Esophagus muscularis mucosa (tissue), 4 donors: ENCODE measurements at regions not wholly inside any gene's neighbourhood (a gene's known extent, or its start where the extent isn't known, plus 50 kb on each side); places are given as distances from the start of the nearest gene placed in this dataset.
A peak's percentile ranks its signal among the peaks of the same experiment; 100 is the strongest.

Source experiments
- DNase-seq: peaks from one replicate; pipeline ENCODE4 v3.0.0-alpha.2; 2017; ENCODE audit errors: extremely low spot score
- H3K27ac ChIP-seq, 4 donors: fragments of 200-600 bp; sonication (generic); replicated peaks in 1 of 4; 1 replicate in 3 of 4; 2 replicates in 1 of 4; pipeline ENCODE4 v1.5.1; 2016 to 2019; ENCODE audit warnings: mild to moderate bottlenecking in 1 of 4
- H3K27me3 ChIP-seq, 4 donors: fragments of 200-600 bp; sonication (generic); one replicate each; pipeline versions ENCODE4 v1.5.1 to v1.6.0; 2016 to 2019
- H3K36me3 ChIP-seq, 4 donors: fragments of 200-600 bp; sonication (generic); one replicate each; pipeline ENCODE4 v1.5.1; 2016 to 2019
- H3K4me1 ChIP-seq, 4 donors: fragments of 200-600 bp; sonication (generic); one replicate each; pipeline ENCODE4 v1.5.1; 2016 to 2019
- H3K4me3 ChIP-seq, 4 donors: fragments of 200-600 bp; sonication (generic); 1 replicate in 2 of 4; 2 replicates in 2 of 4; pipeline ENCODE4 v1.5.1; 2016 to 2019; ENCODE audit warnings: mild to moderate bottlenecking in 4 of 4, moderate library complexity in 1 of 4
- H3K9me3 ChIP-seq, 4 donors: fragments of 200-600 bp; sonication (generic); 1 replicate in 3 of 4; 2 replicates in 1 of 4; pipeline ENCODE4 v1.5.1; 2016 to 2019
- CTCF ChIP-seq, 3 experiments: fragments of 200-600 bp in 2 of 3; fragments of 450-650 bp in 1 of 3; sonication (generic) in 2 of 3; IDR thresholded peaks; one replicate each; pipeline ENCODE4 v1.5.1; 2017 to 2019; ENCODE audit warnings: antibody characterized with exemption in 3 of 3, mild to moderate bottlenecking in 2 of 3, moderate library complexity in 1 of 3
- EP300 ChIP-seq: sonication (generic); formaldehyde crosslinking; IDR thresholded peaks from one replicate; pipeline ENCODE4 v1.6.1; 2017; ENCODE audit warnings: antibody characterized with exemption
- POLR2A ChIP-seq: fragments of 450-650 bp; IDR thresholded peaks from one replicate; pipeline ENCODE4 v1.6.1; 2017; ENCODE audit warnings: antibody characterized with exemption, moderate library complexity, mild to moderate bottlenecking, low read depth
- POLR2AphosphoS5 ChIP-seq, 2 donors: sonication (generic); formaldehyde crosslinking; IDR thresholded peaks; one replicate each; pipeline ENCODE4 v1.6.1; 2017; ENCODE audit warnings: antibody characterized with exemption in 2 of 2
- WGBS: methylation state at CpG from one replicate; pipeline ENCODE4 v1.1.5; 2018; 5-methylcytosine and 5-hydroxymethylcytosine counted together
- intact Hi-C: fragments of 100-400 bp; cut with DNase I; formaldehyde crosslinking; loops from one replicate; pipeline ENCODE4 v1.15.1; 2023

GRCh38 chr7:17140406-17140805 lies 158.0 kb upstream of the AHR start:
- intact Hi-C loops: no loop called here
- TF ChIP-seq EP300: no peak
- TF ChIP-seq POLR2AphosphoS5 (IDR thresholded peaks at IDR 0.05): no peak
- TF ChIP-seq POLR2A: no peak
- no peak for TF ChIP-seq CTCF (IDR thresholded peaks at IDR 0.05)

DNA sequence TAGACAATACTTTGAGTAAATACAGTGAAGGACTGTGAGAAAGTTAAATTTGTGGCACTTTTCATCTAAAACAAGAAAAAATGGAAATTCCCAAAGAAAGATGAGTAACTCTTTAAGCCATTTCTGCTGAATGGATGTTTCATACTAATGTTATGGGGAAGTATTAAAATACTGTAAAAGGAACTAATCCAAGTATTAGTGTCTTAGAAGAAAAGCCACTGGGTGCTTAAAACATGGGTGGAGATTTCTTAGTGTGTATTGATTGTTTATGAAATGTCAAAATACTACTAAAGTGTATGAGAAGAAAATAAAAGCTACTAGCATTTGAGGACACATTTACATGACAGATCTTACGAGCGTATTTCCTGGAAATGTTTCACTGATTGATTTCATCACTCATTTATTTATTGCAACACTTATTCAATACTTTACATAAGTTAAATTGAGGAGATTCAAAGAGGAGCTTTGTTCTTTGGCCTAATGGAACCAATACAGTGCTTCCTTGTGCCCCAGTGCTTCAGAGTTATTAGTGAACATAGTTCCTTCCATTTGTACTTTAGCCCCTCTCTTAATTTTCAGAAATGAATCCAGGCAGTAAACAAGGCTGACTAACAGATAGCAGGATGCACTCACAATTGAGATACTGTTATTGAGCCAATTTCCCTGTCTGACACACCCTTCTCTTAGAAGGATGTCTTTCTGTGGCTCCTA lies 155.5 kb upstream of the AHR start:
- H3K27ac ChIP-seq: peak overlapping the region in 2 of 4 donors; percentile 12 to 28
- peaks cover 0 to 28% (median 21%) of the 10 kb centered on the region in 4 donors for H3K4me1 ChIP-seq
- no peaks in the 10 kb centered on the region for H3K36me3 ChIP-seq
- intact Hi-C loops: no loop called here
- DNase-seq: no peak
- no peak for TF ChIP-seq POLR2AphosphoS5 (IDR thresholded peaks at IDR 0.05)
- peak overlapping the region; percentile 18 to 36 (median 19) for H3K4me3 ChIP-seq
- WGBS: 80% methylated on average over 2 of the region's 2 CpGs
- H3K9me3 ChIP-seq: no peaks in the 10 kb centered on the region
- H3K27me3 ChIP-seq: no peaks in the 10 kb centered on the region

More at GRCh38 chr7:17140406-17140805, 158.0 kb upstream of the AHR start:
- no peak for DNase-seq
- no peaks in the 10 kb centered on the region for H3K36me3 ChIP-seq
- H3K4me1 ChIP-seq: peaks cover 0 to 28% (median 21%) of the 10 kb centered on the region in 4 donors
- H3K27ac ChIP-seq: no peak overlapping the region
- H3K4me3 ChIP-seq: no peak overlapping the region
- H3K9me3 ChIP-seq: no peaks in the 10 kb centered on the region
- no peaks in the 10 kb centered on the region for H3K27me3 ChIP-seq
- WGBS: 48% methylated on average over 1 of the region's 1 CpG

DNA sequence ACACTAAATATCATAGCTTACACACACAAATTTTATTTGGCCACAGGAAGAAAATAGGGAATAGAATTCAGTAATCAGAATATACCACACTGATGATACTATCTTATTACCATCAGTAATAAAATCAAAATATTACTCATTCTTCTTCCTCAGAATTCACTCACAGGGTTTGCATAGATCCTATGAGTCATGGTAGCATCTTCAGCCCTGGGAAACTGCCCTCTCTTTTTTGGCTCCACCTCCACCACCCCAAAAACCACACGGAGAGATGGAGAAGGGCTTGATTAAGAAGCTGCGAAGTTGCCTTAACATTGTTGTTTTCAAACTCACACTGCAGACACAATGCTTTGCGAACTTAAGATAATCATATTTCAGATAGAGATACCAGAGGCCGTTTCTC lies 154.1 kb upstream of the AHR start:
- H3K27ac ChIP-seq: no peak overlapping the region
- H3K9me3 ChIP-seq: no peaks in the 10 kb centered on the region
- no peaks in the 10 kb centered on the region for H3K36me3 ChIP-seq
- H3K4me3 ChIP-seq: no peak overlapping the region
- H3K4me1 ChIP-seq: peaks cover 0 to 28% (median 21%) of the 10 kb centered on the region in 4 donors
- no peak for DNase-seq
- intact Hi-C loops: no loop called here
- no peaks in the 10 kb centered on the region for H3K27me3 ChIP-seq
- WGBS: 62% methylated on average over 4 of the region's 4 CpGs
- no peak for TF ChIP-seq POLR2A
- no peak for TF ChIP-seq CTCF (IDR thresholded peaks at IDR 0.05)
- no peak for TF ChIP-seq POLR2AphosphoS5 (IDR thresholded peaks at IDR 0.05)
- no peak for TF ChIP-seq EP300

- H3K27me3 ChIP-seq: no peaks in the 10 kb centered on the region
- DNase-seq: no peak
- H3K36me3 ChIP-seq: no peaks in the 10 kb centered on the region
- 61% methylated on average over 4 of the region's 4 CpGs for WGBS
- intact Hi-C loops: no loop called here
- H3K27ac ChIP-seq: no peak overlapping the region
- H3K4me1 ChIP-seq: peaks cover 0 to 17% (median 16%) of the 10 kb centered on the region in 4 donors
- H3K4me3 ChIP-seq: no peak overlapping the region
- TF ChIP-seq POLR2AphosphoS5 (IDR thresholded peaks at IDR 0.05): no peak
- TF ChIP-seq POLR2A: no peak
- TF ChIP-seq EP300: no peak
- no peak for TF ChIP-seq CTCF (IDR thresholded peaks at IDR 0.05)
- no peaks in the 10 kb centered on the region for H3K9me3 ChIP-seq
Measured at GRCh38 chr7:17146621-17147020, 151.8 kb upstream of the AHR start.

- TF ChIP-seq POLR2AphosphoS5 (IDR thresholded peaks at IDR 0.05) (no peak), CTCF (IDR thresholded peaks at IDR 0.05) (no peak), POLR2A (no peak), EP300 (no peak)
- 81% methylated on average over 7 of the region's 7 CpGs for WGBS
- Histone ChIP-seq H3K4me1 (peaks cover 0 to 17% (median 16%) of the 10 kb centered on the region in 4 donors), H3K9me3 (no peaks in the 10 kb centered on the region), H3K36me3 (no peaks in the 10 kb centered on the region), H3K27me3 (no peaks in the 10 kb centered on the region), H3K27ac (no peak overlapping the region), H3K4me3 (no peak overlapping the region)
- no peak for DNase-seq
- intact Hi-C loops: no loop called here
Measured at GRCh38 chr7:17147409-17147808, 151.0 kb upstream of the AHR start.
